GM12872 (cell line): ENCODE measurements at regions not wholly inside any gene's neighbourhood (a gene's known extent, or its start where the extent isn't known, plus 50 kb on each side); places are given as distances from the start of the nearest gene placed in this dataset.

Experiments
- CTCF ChIP-seq: IDR thresholded peaks from 3 replicates; pipeline ENCODE4 v1.5.1; 2011; ENCODE audit warnings: low read depth, mild to moderate bottlenecking, low read length, moderate library complexity; ENCODE audit not compliant: insufficient read depth

GRCh38 chr21:16978309-16978895, 534.4 kb upstream of the CXADR start:
- no peak for TF ChIP-seq CTCF

GRCh38 chr21:16979574-16979973, 533.3 kb upstream of the CXADR start:
- TF ChIP-seq CTCF: no peak

- TF ChIP-seq CTCF: no peak
These were observed 529.4 kb upstream of the CXADR start for GRCh38 chr21:16983420-16983819.

GRCh38 chr21:16992448-16992847, 520.4 kb upstream of the CXADR start:
- TF ChIP-seq CTCF: no peak

- no peak for TF ChIP-seq CTCF
These were observed 519.3 kb upstream of the CXADR start for GRCh38 chr21:16993416-16994038.

- TF ChIP-seq CTCF: no peak
These were observed 510.1 kb upstream of the CXADR start for GRCh38 chr21:17002594-17003257.

- TF ChIP-seq CTCF: no peak
These were observed 509.6 kb upstream of the CXADR start for GRCh38 chr21:17003258-17003615.
